ENCODE measurements at regions not wholly inside any gene's neighbourhood (a gene's known extent, or its start where the extent isn't known, plus 50 kb on each side); places are given as distances from the start of the nearest gene placed in this dataset.

DNA sequence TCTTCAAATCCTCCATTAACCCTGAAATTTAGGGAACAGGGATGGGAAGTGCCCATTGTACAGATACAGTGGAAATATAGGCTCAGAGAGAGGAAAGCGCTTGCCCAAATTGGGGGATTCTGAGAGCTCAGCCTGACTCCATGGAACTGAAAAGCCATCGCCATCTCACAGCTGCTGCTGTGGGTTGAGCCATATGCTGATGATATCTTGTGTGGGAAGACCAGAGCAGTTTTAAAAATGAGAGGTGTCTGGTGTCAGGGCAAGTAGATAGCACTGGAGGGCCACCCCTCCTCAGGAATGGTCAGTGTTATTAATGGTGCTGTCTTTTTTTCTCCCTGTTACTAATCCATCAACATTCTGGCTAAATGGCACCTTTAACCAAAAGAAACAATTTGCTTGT, 50.9 kb upstream of the C5orf58 start:
- H3K27me3 ChIP-seq (replicated peaks; ENCODE audit: insufficient read depth, low read depth, low read length, poor library complexity), result no peaks in the 10 kb centered on the region
- no peak overlapping the region for H3K27ac ChIP-seq (ENCODE audit: low read depth, low read length, poor library complexity, severe bottlenecking)
- intact Hi-C loops (cut with micrococcal nuclease; ENCODE audit: unreplicated experiment), result loop anchor here (10.0 kb wide), 1 partner anchor 1507 kb away; no protein-coding TSS in a partner anchor
- POLR2A ChIA-PET (ENCODE audit: low non-redundant PET), result no interaction called here
- no peaks in the 10 kb centered on the region for H3K36me3 ChIP-seq (ENCODE audit: insufficient read depth, low read length, poor library complexity, severe bottlenecking)
- CTCF ChIA-PET, result no interaction called here
- no peak for DNase-seq (ENCODE audit: low spot score)
- TF ChIP-seq, protein P1, sequence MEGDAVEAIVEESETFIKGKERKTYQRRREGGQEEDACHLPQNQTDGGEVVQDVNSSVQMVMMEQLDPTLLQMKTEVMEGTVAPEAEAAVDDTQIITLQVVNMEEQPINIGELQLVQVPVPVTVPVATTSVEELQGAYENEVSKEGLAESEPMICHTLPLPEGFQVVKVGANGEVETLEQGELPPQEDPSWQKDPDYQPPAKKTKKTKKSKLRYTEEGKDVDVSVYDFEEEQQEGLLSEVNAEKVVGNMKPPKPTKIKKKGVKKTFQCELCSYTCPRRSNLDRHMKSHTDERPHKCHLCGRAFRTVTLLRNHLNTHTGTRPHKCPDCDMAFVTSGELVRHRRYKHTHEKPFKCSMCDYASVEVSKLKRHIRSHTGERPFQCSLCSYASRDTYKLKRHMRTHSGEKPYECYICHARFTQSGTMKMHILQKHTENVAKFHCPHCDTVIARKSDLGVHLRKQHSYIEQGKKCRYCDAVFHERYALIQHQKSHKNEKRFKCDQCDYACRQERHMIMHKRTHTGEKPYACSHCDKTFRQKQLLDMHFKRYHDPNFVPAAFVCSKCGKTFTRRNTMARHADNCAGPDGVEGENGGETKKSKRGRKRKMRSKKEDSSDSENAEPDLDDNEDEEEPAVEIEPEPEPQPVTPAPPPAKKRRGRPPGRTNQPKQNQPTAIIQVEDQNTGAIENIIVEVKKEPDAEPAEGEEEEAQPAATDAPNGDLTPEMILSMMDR (conservative IDR thresholded peaks at IDR 0.05; ENCODE audit: low read depth, low read length), result no peak
- no peak for TF ChIP-seq EZH2 (IDR thresholded peaks at IDR 0.05; ENCODE audit: borderline replicate concordance, low read depth, low read length, poor library complexity, severe bottlenecking)
- H3K9me3 ChIP-seq (ENCODE audit: low read depth, low read length, poor library complexity, severe bottlenecking), result no peaks in the 10 kb centered on the region
- H3K4me1 ChIP-seq (ENCODE audit: insufficient read depth, low read length, poor library complexity, severe bottlenecking), result no peaks in the 10 kb centered on the region
- no TSS peak for BruUV-seq (replicated peaks)
- no peak overlapping the region for H3K4me3 ChIP-seq (ENCODE audit: low read depth, low read length, poor library complexity, severe bottlenecking)

DNA sequence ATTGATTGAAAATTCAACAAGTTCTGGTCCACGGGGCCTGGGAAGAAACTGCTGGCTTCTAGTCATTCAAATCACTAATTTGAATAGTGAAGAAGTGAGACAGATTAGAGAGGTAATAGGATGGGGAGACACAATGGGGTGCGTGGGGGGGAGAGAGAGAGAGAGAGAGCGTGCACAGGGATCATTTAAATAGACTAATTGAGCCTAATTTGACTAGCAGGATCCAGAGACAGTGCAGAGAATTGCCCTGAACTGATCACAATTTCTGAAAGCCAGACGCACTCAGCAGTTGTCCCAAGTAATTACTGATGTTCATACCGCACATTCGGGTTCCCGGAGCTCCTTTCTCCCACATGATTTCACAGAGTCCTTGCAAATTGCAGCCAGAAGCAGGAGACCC, 50.3 kb upstream of the C5orf58 start:
- Histone ChIP-seq H3K9me3 (ENCODE audit: low read depth, low read length, poor library complexity, severe bottlenecking) (no peaks in the 10 kb centered on the region), H3K4me3 (ENCODE audit: low read depth, low read length, poor library complexity, severe bottlenecking) (no peak overlapping the region), H3K27ac (ENCODE audit: low read depth, low read length, poor library complexity, severe bottlenecking) (no peak overlapping the region), H3K27me3 (replicated peaks; ENCODE audit: insufficient read depth, low read depth, low read length, poor library complexity) (no peaks in the 10 kb centered on the region), H3K4me1 (ENCODE audit: insufficient read depth, low read length, poor library complexity, severe bottlenecking) (no peaks in the 10 kb centered on the region), H3K36me3 (ENCODE audit: insufficient read depth, low read length, poor library complexity, severe bottlenecking) (no peaks in the 10 kb centered on the region)
- CTCF ChIA-PET, result interaction anchor here (0.5 to 0.7 kb wide), 3 partner anchors 16 to 966 kb away, joined by 3 to 7 read pairs (median 7); no protein-coding TSS in a partner anchor
- BruUV-seq (replicated peaks), result no TSS peak
- POLR2A ChIA-PET (ENCODE audit: low non-redundant PET), result no interaction called here
- DNase-seq (ENCODE audit: low spot score), result no peak
- intact Hi-C loops (cut with micrococcal nuclease; ENCODE audit: unreplicated experiment), result loop anchor here (10.0 kb wide), 1 partner anchor 1508 kb away; no protein-coding TSS in a partner anchor
- no peak for TF ChIP-seq EZH2 (IDR thresholded peaks at IDR 0.05; ENCODE audit: borderline replicate concordance, low read depth, low read length, poor library complexity, severe bottlenecking)
- TF ChIP-seq, protein P1 (conservative IDR thresholded peaks at IDR 0.05; ENCODE audit: low read depth, low read length), result no peak
